Ishikawa (cell line): ENCODE measurements at regions not wholly inside any gene's neighbourhood (a gene's known extent, or its start where the extent isn't known, plus 50 kb on each side); places are given as distances from the start of the nearest gene placed in this dataset.

Source experiments
- CEBPB ChIP-seq: IDR thresholded peaks from 2 replicates; pipeline ENCODE4 v1.6.1; 2012
- CREB1 ChIP-seq: IDR thresholded peaks from 2 replicates; pipeline ENCODE4 v1.6.1; 2012; ENCODE audit warnings: low read depth
- EGR1 ChIP-seq: IDR thresholded peaks from 2 replicates; pipeline ENCODE4 v1.6.1; 2012
- EP300 ChIP-seq: IDR thresholded peaks from 2 replicates; pipeline ENCODE4 v1.6.1; 2012; ENCODE audit warnings: borderline replicate concordance
- FOXM1 ChIP-seq: IDR thresholded peaks from 2 replicates; pipeline ENCODE4 v1.6.1; 2012; ENCODE audit warnings: low read depth, borderline replicate concordance
- MAX ChIP-seq: IDR thresholded peaks from 2 replicates; pipeline ENCODE4 v1.6.1; 2012
- NFIC ChIP-seq: IDR thresholded peaks from 2 replicates; pipeline ENCODE4 v1.6.1; 2012
- RAD21 ChIP-seq: IDR thresholded peaks from 2 replicates; pipeline ENCODE4 v1.6.1; 2012; ENCODE audit warnings: low read depth
- REST ChIP-seq: IDR thresholded peaks from 2 replicates; pipeline ENCODE4 v1.6.1; 2012; ENCODE audit warnings: low read depth, mild to moderate bottlenecking
- TAF1 ChIP-seq: IDR thresholded peaks from 2 replicates; pipeline ENCODE4 v1.6.1; 2012; ENCODE audit warnings: low read depth, mild to moderate bottlenecking
- TCF12 ChIP-seq: IDR thresholded peaks from 2 replicates; pipeline ENCODE4 v1.6.1; 2012; ENCODE audit warnings: low read depth
- TEAD4 ChIP-seq: IDR thresholded peaks from 2 replicates; pipeline ENCODE4 v1.6.1; 2012
- USF1 ChIP-seq: IDR thresholded peaks from 2 replicates; pipeline ENCODE4 v1.6.1; 2012
- YY1 ChIP-seq: IDR thresholded peaks from 2 replicates; pipeline ENCODE4 v1.6.1; 2012; ENCODE audit warnings: low read depth
- ZBTB7A ChIP-seq: IDR thresholded peaks from 2 replicates; pipeline ENCODE4 v1.6.1; 2012; ENCODE audit warnings: low read depth

GRCh38 chr9:95718263-95718662 lies 157.2 kb upstream of the ERCC6L2 start:
- TF ChIP-seq CEBPB (no peak), YY1 (no peak), CREB1 (no peak), TAF1 (no peak), USF1 (no peak), EP300 (no peak), REST (no peak), TCF12 (no peak), RAD21 (no peak), NFIC (no peak), ZBTB7A (no peak), MAX (no peak), EGR1 (no peak), TEAD4 (no peak), FOXM1 (no peak)

GRCh38 chr9:95715868-95716435 lies 159.5 kb upstream of the ERCC6L2 start:
- TF ChIP-seq USF1 (no peak), CEBPB (no peak), EP300 (no peak), MAX (no peak), NFIC (no peak)

GRCh38 chr9:95710446-95710845 lies 165.0 kb upstream of the ERCC6L2 start:
- no peak for TF ChIP-seq RAD21
- TF ChIP-seq YY1: no peak
- no peak for TF ChIP-seq ZBTB7A
- TF ChIP-seq USF1: no peak
- no peak for TF ChIP-seq MAX
- no peak for TF ChIP-seq EGR1
- no peak for TF ChIP-seq EP300
- no peak for TF ChIP-seq NFIC
- no peak for TF ChIP-seq FOXM1
- no peak for TF ChIP-seq CEBPB
- TF ChIP-seq REST: no peak
- TF ChIP-seq TEAD4: no peak
- no peak for TF ChIP-seq TAF1
- TF ChIP-seq TCF12: no peak
- TF ChIP-seq CREB1: no peak

- no peak for TF ChIP-seq RAD21
- no peak for TF ChIP-seq EP300
- TF ChIP-seq USF1: no peak
- TF ChIP-seq REST: no peak
- no peak for TF ChIP-seq TAF1
- no peak for TF ChIP-seq TEAD4
- TF ChIP-seq ZBTB7A: no peak
- TF ChIP-seq CEBPB: no peak
- no peak for TF ChIP-seq YY1
- TF ChIP-seq CREB1: no peak
- TF ChIP-seq FOXM1: no peak
- no peak for TF ChIP-seq EGR1
- TF ChIP-seq NFIC: no peak
- TF ChIP-seq MAX: no peak
- no peak for TF ChIP-seq TCF12
These were observed 178.8 kb upstream of the ERCC6L2 start for GRCh38 chr9:95696701-95697100.
